ENCODE measurements at regions not wholly inside any gene's neighbourhood (a gene's known extent, or its start where the extent isn't known, plus 50 kb on each side); places are given as distances from the start of the nearest gene placed in this dataset.

DNA sequence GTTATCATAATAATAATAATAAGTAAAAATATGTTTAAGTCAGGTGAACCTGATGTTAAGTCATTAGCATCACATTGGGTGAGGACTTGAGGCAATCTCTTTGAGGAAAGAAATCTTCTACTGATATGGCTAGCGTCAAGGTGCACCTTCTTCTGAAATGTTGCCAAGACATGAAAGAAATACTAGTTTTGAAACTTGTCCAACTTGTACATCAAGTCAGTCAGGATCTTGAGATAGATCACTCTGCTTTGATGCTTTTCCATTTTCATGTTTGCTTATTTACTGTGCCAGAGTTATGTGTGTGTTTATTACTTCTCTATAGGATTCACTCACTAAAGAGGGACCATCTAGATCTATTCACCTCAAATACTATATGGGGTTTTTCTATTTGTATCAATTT is 90.0 kb upstream of the USP15 start:
- TF ChIP-seq CTCF (conservative IDR thresholded peaks at IDR 0.05; ENCODE audit: low read length) (no peak), EZH2phosphoT487 (IDR thresholded peaks at IDR 0.05; ENCODE audit: borderline replicate concordance) (no peak)

Measured in Loucy (cell line).